ENCODE measurements at regions not wholly inside any gene's neighbourhood (a gene's known extent, or its start where the extent isn't known, plus 50 kb on each side); places are given as distances from the start of the nearest gene placed in this dataset.

GRCh38 chr4:128716338-128716737 is 93.2 kb upstream of the JADE1 start:
- TF ChIP-seq CTCF (conservative IDR thresholded peaks at IDR 0.05) (no peak), ZFX (IDR thresholded peaks at IDR 0.05) (no peak)
